Astrocyte (in vitro differentiated cells and primary cell): ENCODE measurements at regions not wholly inside any gene's neighbourhood (a gene's known extent, or its start where the extent isn't known, plus 50 kb on each side); places are given as distances from the start of the nearest gene placed in this dataset.

Source experiments
- DNase-seq: peaks from one replicate; pipeline ENCODE4 v3.0.0-alpha.2; 2010; ENCODE audit warnings: low read depth
- FAIRE-seq: peaks from 2 replicates; lab custom pipeline; 2011; peaks lifted over from hg19 to GRCh38; lab: Jason Lieb, UNC
- H2AFZ ChIP-seq: 2 replicates; pipeline ENCODE4 v1.6.0; 2012; ENCODE audit warnings: low read depth, low read length, inconsistent platforms
- H3K27ac ChIP-seq: 2 replicates; pipeline ENCODE4 v1.5.1; 2011; ENCODE audit warnings: low read depth, low read length, inconsistent platforms
- H3K27me3 ChIP-seq: 2 replicates; pipeline ENCODE4 v1.6.0; 2011; ENCODE audit warnings: low read length, inconsistent platforms; ENCODE audit not compliant: insufficient read depth
- H3K36me3 ChIP-seq: 2 replicates; pipeline ENCODE4 v1.5.1; 2011; ENCODE audit warnings: low read length, inconsistent platforms; ENCODE audit not compliant: insufficient read depth
- H3K4me1 ChIP-seq: 2 replicates; pipeline ENCODE4 v1.5.1; 2011; ENCODE audit warnings: low read length, inconsistent platforms; ENCODE audit not compliant: insufficient read depth
- H3K4me2 ChIP-seq: 2 replicates; pipeline ENCODE4 v1.6.0; 2012; ENCODE audit warnings: low read length, inconsistent platforms
- H3K4me3 ChIP-seq: 2 replicates; pipeline ENCODE4 v1.5.1; 2011; ENCODE audit warnings: low read depth, mild to moderate bottlenecking, low read length, inconsistent platforms; ENCODE audit not compliant: insufficient read depth
- H3K79me2 ChIP-seq: 2 replicates; pipeline ENCODE4 v1.6.0; 2012; ENCODE audit warnings: mild to moderate bottlenecking, low read length, inconsistent platforms; ENCODE audit not compliant: insufficient read depth
- H3K9ac ChIP-seq: 2 replicates; pipeline ENCODE4 v1.6.0; 2012; ENCODE audit warnings: mild to moderate bottlenecking, low read length, inconsistent platforms
- H3K9me3 ChIP-seq: 2 replicates; pipeline ENCODE4 v1.5.1; 2012; ENCODE audit warnings: low read depth, mild to moderate bottlenecking, low read length, inconsistent platforms; ENCODE audit not compliant: insufficient read depth
- H4K20me1 ChIP-seq: 2 replicates; pipeline ENCODE4 v1.6.0; 2012; ENCODE audit warnings: low read length, inconsistent platforms; ENCODE audit not compliant: insufficient read depth
- H3K27ac Mint-ChIP-seq: one replicate; pipeline ENCODE4 v1.8.0; 2021; ENCODE audit warnings: mild to moderate bottlenecking, mixed read lengths; ENCODE audit not compliant: unreplicated experiment
- H3K27me3 Mint-ChIP-seq: one replicate; pipeline ENCODE4 v1.8.0; 2021; ENCODE audit warnings: low read depth, mixed read lengths; ENCODE audit not compliant: unreplicated experiment
- H3K36me3 Mint-ChIP-seq: one replicate; pipeline ENCODE4 v1.8.0; 2021; ENCODE audit warnings: low read depth, mixed read lengths; ENCODE audit not compliant: unreplicated experiment
- H3K4me1 Mint-ChIP-seq: one replicate; pipeline ENCODE4 v1.8.0; 2021; ENCODE audit warnings: low read depth, mixed read lengths; ENCODE audit not compliant: unreplicated experiment
- H3K4me3 Mint-ChIP-seq: one replicate; pipeline ENCODE4 v1.8.0; 2021; ENCODE audit warnings: mild to moderate bottlenecking, moderate library complexity, mixed read lengths; ENCODE audit not compliant: unreplicated experiment
- H3K9me3 Mint-ChIP-seq: one replicate; pipeline ENCODE4 v1.8.0; 2021; ENCODE audit warnings: mild to moderate bottlenecking, mixed read lengths; ENCODE audit not compliant: unreplicated experiment
- CTCF ChIP-seq: IDR thresholded peaks from 2 replicates; pipeline ENCODE4 v1.5.1; 2011; ENCODE audit warnings: low read depth, mild to moderate bottlenecking, inconsistent platforms, low read length, moderate library complexity; ENCODE audit not compliant: insufficient read depth
- EZH2 ChIP-seq: IDR thresholded peaks from 2 replicates; pipeline ENCODE4 v1.6.1; 2012; ENCODE audit warnings: mild to moderate bottlenecking, low read length, inconsistent platforms; ENCODE audit not compliant: insufficient read depth

GRCh38 chr6:145340256-145340655 lies 395.1 kb downstream of the EPM2A start:
- TF ChIP-seq CTCF (no peak), EZH2 (no peak)
- H3K27ac Mint-ChIP-seq, result no peak overlapping the region
- H3K27me3 ChIP-seq, result no peaks in the 10 kb centered on the region
- no peak overlapping the region for H2AFZ ChIP-seq
- H4K20me1 ChIP-seq, result no peaks in the 10 kb centered on the region
- no peaks in the 10 kb centered on the region for H3K36me3 ChIP-seq
- no peak overlapping the region for H3K9ac ChIP-seq
- H3K79me2 ChIP-seq, result no peaks in the 10 kb centered on the region
- no peaks in the 10 kb centered on the region for H3K4me1 Mint-ChIP-seq
- H3K27ac ChIP-seq, result no peak overlapping the region
- H3K27me3 Mint-ChIP-seq, result no peaks in the 10 kb centered on the region
- no peak overlapping the region for H3K4me3 ChIP-seq
- H3K4me1 ChIP-seq, result no peaks in the 10 kb centered on the region
- H3K4me3 Mint-ChIP-seq, result no peak overlapping the region
- no peaks in the 10 kb centered on the region for H3K36me3 Mint-ChIP-seq
- DNase-seq, result no peak
- H3K4me2 ChIP-seq, result no peak overlapping the region
- no peaks in the 10 kb centered on the region for H3K9me3 ChIP-seq
- no peak for FAIRE-seq
- no peaks in the 10 kb centered on the region for H3K9me3 Mint-ChIP-seq

- Histone ChIP-seq H3K27ac (no peak overlapping the region), H3K4me3 (no peak overlapping the region), H3K36me3 (no peaks in the 10 kb centered on the region), H4K20me1 (no peaks in the 10 kb centered on the region), H3K9ac (no peak overlapping the region), H2AFZ (no peak overlapping the region), H3K4me2 (no peak overlapping the region), H3K4me1 (no peaks in the 10 kb centered on the region), H3K79me2 (no peaks in the 10 kb centered on the region), H3K9me3 (no peaks in the 10 kb centered on the region), H3K27me3 (no peaks in the 10 kb centered on the region)
- no peak for DNase-seq
- H3K4me1 Mint-ChIP-seq, result no peaks in the 10 kb centered on the region
- H3K27me3 Mint-ChIP-seq, result no peaks in the 10 kb centered on the region
- no peaks in the 10 kb centered on the region for H3K9me3 Mint-ChIP-seq
- FAIRE-seq, result no peak
- H3K36me3 Mint-ChIP-seq, result no peaks in the 10 kb centered on the region
- TF ChIP-seq EZH2 (no peak), CTCF (no peak)
- no peak overlapping the region for H3K4me3 Mint-ChIP-seq
- H3K27ac Mint-ChIP-seq, result no peak overlapping the region
Measured at GRCh38 chr6:145345094-145345493, 390.2 kb downstream of the EPM2A start.

GRCh38 chr6:145347216-145347615 lies 388.1 kb downstream of the EPM2A start:
- Histone ChIP-seq H4K20me1 (no peaks in the 10 kb centered on the region), H3K4me1 (no peaks in the 10 kb centered on the region), H3K4me3 (no peak overlapping the region), H2AFZ (no peak overlapping the region), H3K4me2 (no peak overlapping the region), H3K79me2 (no peaks in the 10 kb centered on the region), H3K36me3 (no peaks in the 10 kb centered on the region), H3K27me3 (no peaks in the 10 kb centered on the region), H3K9me3 (no peaks in the 10 kb centered on the region), H3K9ac (no peak overlapping the region), H3K27ac (no peak overlapping the region)
- Mint-ChIP-seq H3K4me3 (no peak overlapping the region), H3K9me3 (no peaks in the 10 kb centered on the region), H3K36me3 (no peaks in the 10 kb centered on the region), H3K27me3 (no peaks in the 10 kb centered on the region), H3K4me1 (no peaks in the 10 kb centered on the region), H3K27ac (no peak overlapping the region)
- DNase-seq (no peak), FAIRE-seq (no peak)
- TF ChIP-seq CTCF (no peak), EZH2 (no peak)
